GM12878 (cell line): ENCODE measurements at regions not wholly inside any gene's neighbourhood (a gene's known extent, or its start where the extent isn't known, plus 50 kb on each side); places are given as distances from the start of the nearest gene placed in this dataset.

Experiments used
- ATAC-seq: fragments of 200-7000 bp; cut with Tn5 transposase; 3 replicates; pipeline ENCODE4 v1.9.1; 2020; ENCODE audit warnings: mild to moderate bottlenecking, moderate library complexity
- BruUV-seq: library from RNA; stranded (reverse); fragments of 400-500 nt; replicated peaks from 2 replicates; lab custom pipeline; 2021; lab: Mats Ljungman, UMichigan
- CTCF ChIA-PET: fragments of 300-600 bp; sonication (Branson Sonifier 250); formaldehyde crosslinking; extraction: SDS; loops from one replicate; lab custom pipeline; 2021; ENCODE audit warnings: inconsistent platforms; lab: Yijun Ruan, JAX
- POLR2A ChIA-PET: fragments of 350-600 bp; formaldehyde crosslinking; extraction: SDS; loops from one replicate; lab custom pipeline; 2021; ENCODE audit warnings: inconsistent platforms; lab: Charles Lee
- RAD21 ChIA-PET: fragments of 300-600 bp; sonication (Branson Sonifier 250); formaldehyde crosslinking; loops from one replicate; lab custom pipeline; 2023; ENCODE audit warnings: antibody characterized with exemption; ENCODE audit not compliant: unreplicated experiment; lab: Charles Lee
- SMC1A ChIA-PET: fragments of 300-600 bp; sonication (Branson Sonifier 250); formaldehyde crosslinking; loops from one replicate; lab custom pipeline; 2023; ENCODE audit not compliant: unreplicated experiment, uncharacterized antibody; lab: Charles Lee
- DNase-seq: peaks from one replicate; pipeline ENCODE4 v3.0.0-alpha.2; 2011; ENCODE audit warnings: low read depth, low spot score
- FAIRE-seq: peaks from 3 replicates; lab custom pipeline; 2011; peaks lifted over from hg19 to GRCh38; lab: Jason Lieb, UNC
- H2AFZ ChIP-seq: 2 replicates; pipeline ENCODE4 v1.6.0; 2011; ENCODE audit warnings: low read depth, low read length, control low read depth; ENCODE audit not compliant: control insufficient read depth
- H3K27ac ChIP-seq: 2 replicates; pipeline ENCODE4 v1.5.1; 2011; ENCODE audit warnings: control low read depth; ENCODE audit not compliant: control insufficient read depth, insufficient read depth
- H3K27me3 ChIP-seq, 2 experiments: replicated peaks in 1 of 2; 2 replicates each; pipeline versions ENCODE4 v1.6.0 to v1.6.1; 2011; ENCODE audit warnings: low read length in 1 of 2; ENCODE audit not compliant: control insufficient read depth in 2 of 2, insufficient read depth in 2 of 2
- H3K36me3 ChIP-seq, 2 experiments: 2 replicates each; pipeline ENCODE4 v1.5.1; 2011; ENCODE audit warnings: low read length in 1 of 2; ENCODE audit not compliant: control insufficient read depth in 2 of 2, insufficient read depth in 2 of 2
- H3K4me1 ChIP-seq: 2 replicates; pipeline ENCODE4 v1.6.1; 2011; ENCODE audit warnings: mild to moderate bottlenecking, low read length, moderate library complexity, mixed read lengths; ENCODE audit not compliant: control insufficient read depth, insufficient read depth
- H3K4me2 ChIP-seq: 2 replicates; pipeline ENCODE4 v1.6.0; 2011; ENCODE audit warnings: control low read depth; ENCODE audit not compliant: control insufficient read depth, insufficient read depth
- H3K4me3 ChIP-seq: fragments of 200-600 bp; sonication (generic); 2 replicates; pipeline ENCODE4 v1.5.1; 2016
- H3K79me2 ChIP-seq: 2 replicates; pipeline ENCODE4 v1.6.0; 2011; ENCODE audit warnings: low read length; ENCODE audit not compliant: control insufficient read depth, insufficient read depth
- H3K9ac ChIP-seq: 2 replicates; pipeline ENCODE4 v1.8.0; 2011; ENCODE audit warnings: low read length, control low read depth, mixed read lengths; ENCODE audit not compliant: control insufficient read depth, insufficient read depth
- H3K9me3 ChIP-seq: replicated peaks from 3 replicates; pipeline ENCODE4 v1.5.1; 2011; ENCODE audit warnings: mild to moderate bottlenecking, low read length; ENCODE audit not compliant: control insufficient read depth, insufficient read depth
- H4K20me1 ChIP-seq: 2 replicates; pipeline ENCODE4 v1.6.0; 2011; ENCODE audit not compliant: control insufficient read depth, insufficient read depth
- CBX5 ChIP-seq: sonication (generic); IDR thresholded peaks from 2 replicates; pipeline ENCODE4 v1.6.1; 2016; ENCODE audit warnings: low read depth, moderate library complexity, mild to moderate bottlenecking, inconsistent platforms
- CREM ChIP-seq: IDR thresholded peaks from 2 replicates; pipeline ENCODE4 v1.6.1; 2014; ENCODE audit warnings: antibody characterized with exemption, low read depth
- EGR1 ChIP-seq, 2 experiments: IDR thresholded peaks; 1 replicate in 1 of 2; 2 replicates in 1 of 2; pipeline ENCODE4 v1.6.1; 2011 to 2012; ENCODE audit warnings: low read depth in 2 of 2, low read length in 2 of 2, borderline replicate concordance in 1 of 2, mild to moderate bottlenecking in 1 of 2, moderate library complexity in 1 of 2
- ELK1 ChIP-seq: IDR thresholded peaks from 2 replicates; pipeline ENCODE4 v1.6.1; 2012; ENCODE audit warnings: low read depth, low read length, improper control_type of control experiment
- MEF2B ChIP-seq: fragments of 450-650 bp; IDR thresholded peaks from 2 replicates; pipeline ENCODE4 v1.6.1; 2018; ENCODE audit warnings: mild to moderate bottlenecking, moderate library complexity; ENCODE audit not compliant: partially characterized antibody, poor library complexity, severe bottlenecking
- RAD21 ChIP-seq: IDR thresholded peaks from 2 replicates; pipeline ENCODE4 v1.6.1; 2011; ENCODE audit warnings: mild to moderate bottlenecking, low read depth, low read length, moderate library complexity; ENCODE audit not compliant: insufficient read depth
- SIX5 ChIP-seq: IDR thresholded peaks from 2 replicates; pipeline ENCODE4 v1.6.1; 2011; ENCODE audit warnings: mild to moderate bottlenecking, low read depth, low read length, moderate library complexity; ENCODE audit not compliant: severe bottlenecking
- SREBF2 ChIP-seq: IDR thresholded peaks from 2 replicates; pipeline ENCODE4 v1.6.1; 2012; ENCODE audit warnings: mild to moderate bottlenecking, low read length
- SUPT20H ChIP-seq: IDR thresholded peaks from 2 replicates; pipeline ENCODE4 v1.6.1; 2011; ENCODE audit warnings: low read depth, mild to moderate bottlenecking, low read length, moderate library complexity, borderline replicate concordance; ENCODE audit not compliant: control insufficient read depth
- ZBED1 ChIP-seq: IDR thresholded peaks from 2 replicates; pipeline ENCODE4 v1.6.1; 2016; ENCODE audit warnings: borderline replicate concordance
- ZNF217 ChIP-seq: fragments of 450-650 bp; IDR thresholded peaks from 2 replicates; pipeline ENCODE4 v1.6.1; 2017; ENCODE audit warnings: antibody characterized with exemption, mild to moderate bottlenecking
- ZNF592 ChIP-seq: fragments of 450-650 bp; IDR thresholded peaks from 2 replicates; pipeline ENCODE4 v1.6.1; 2017; ENCODE audit warnings: mild to moderate bottlenecking, moderate library complexity
- WGBS: methylation state at CpG from one replicate; pipeline ENCODE4 v1.1.6; 2016; ENCODE audit warnings: low lambda C conversion rate; ENCODE audit not compliant: insufficient replicate concordance, insufficient coverage; ENCODE audit errors: missing lambda C conversion rate; 5-methylcytosine and 5-hydroxymethylcytosine counted together
- in situ Hi-C: fragments of 300-500 bp; cut with MboI; formaldehyde crosslinking; loops from 9 replicates; pipeline ENCODE4 v1.14.3; 2018; ENCODE audit warnings: mixed read lengths
- intact Hi-C: fragments of 100-400 bp; cut with micrococcal nuclease; formaldehyde crosslinking; loops from one replicate; pipeline ENCODE4 v1.14.2; 2022; ENCODE audit not compliant: unreplicated experiment
- TF ChIP-seq, protein P1 (sequence below): fragments of 450-650 bp; IDR thresholded peaks from 2 replicates; pipeline ENCODE4 v1.6.1; 2016; ENCODE audit warnings: mild to moderate bottlenecking

- Histone ChIP-seq H3K27ac (no peak overlapping the region), H3K4me1 (no peaks in the 10 kb centered on the region), H2AFZ (no peak overlapping the region), H3K4me3 (no peak overlapping the region), H4K20me1 (no peaks in the 10 kb centered on the region), H3K79me2 (no peaks in the 10 kb centered on the region), H3K27me3 (no peaks in the 10 kb centered on the region; a peak in 1 of 4 replicates), H3K9ac (no peak overlapping the region), H3K36me3 (no peaks in the 10 kb centered on the region), H3K4me2 (no peak overlapping the region), H3K9me3 (no peaks in the 10 kb centered on the region)
- ChIA-PET POLR2A (no interaction called here), SMC1A (interaction anchor here (1.8 kb wide), 1 partner anchor 17 kb away, joined by 5 read pairs; no protein-coding TSS in a partner anchor), CTCF (no interaction called here), RAD21 (no interaction called here)
- intact Hi-C loops (no loop called here), in situ Hi-C loops (no loop called here)
- 34% methylated on average over 6 of the region's 6 CpGs for WGBS
- BruUV-seq = no TSS peak
- TF ChIP-seq SREBF2 = no peak
- no peak for TF ChIP-seq ZNF592
- no peak for TF ChIP-seq EGR1 (IDR thresholded peaks at IDR 0.05; ENCODE audit: borderline replicate concordance in 1 of 2, low read depth in 2 of 2, low read length in 2 of 2)
- TF ChIP-seq ZNF217 = no peak
- no peak for TF ChIP-seq ZBED1
- no peak for TF ChIP-seq ELK1
- TF ChIP-seq SIX5 = no peak
- no peak for TF ChIP-seq RAD21
- TF ChIP-seq, protein P1, sequence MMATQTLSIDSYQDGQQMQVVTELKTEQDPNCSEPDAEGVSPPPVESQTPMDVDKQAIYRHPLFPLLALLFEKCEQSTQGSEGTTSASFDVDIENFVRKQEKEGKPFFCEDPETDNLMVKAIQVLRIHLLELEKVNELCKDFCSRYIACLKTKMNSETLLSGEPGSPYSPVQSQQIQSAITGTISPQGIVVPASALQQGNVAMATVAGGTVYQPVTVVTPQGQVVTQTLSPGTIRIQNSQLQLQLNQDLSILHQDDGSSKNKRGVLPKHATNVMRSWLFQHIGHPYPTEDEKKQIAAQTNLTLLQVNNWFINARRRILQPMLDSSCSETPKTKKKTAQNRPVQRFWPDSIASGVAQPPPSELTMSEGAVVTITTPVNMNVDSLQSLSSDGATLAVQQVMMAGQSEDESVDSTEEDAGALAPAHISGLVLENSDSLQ = no peak
- no peak for TF ChIP-seq CBX5
- TF ChIP-seq CREM = no peak
- no peak for TF ChIP-seq SUPT20H
- no peak for TF ChIP-seq MEF2B
- DNase-seq = no peak
- FAIRE-seq = no peak
- no peak for ATAC-seq
These were observed 53.1 kb upstream of the CPXM2 start for GRCh38 chr10:123944661-123945060.
